DMS114 treated with DMSO at 0.1 percent for 48 hours (cell line): ENCODE measurements at regions not wholly inside any gene's neighbourhood (a gene's known extent, or its start where the extent isn't known, plus 50 kb on each side); places are given as distances from the start of the nearest gene placed in this dataset.

ENCODE experiments used
- DNase-seq: peaks from one replicate; lab custom pipeline; 2025; ENCODE audit not compliant: unreplicated experiment; lab: John Stamatoyannopoulos, UW

DNA sequence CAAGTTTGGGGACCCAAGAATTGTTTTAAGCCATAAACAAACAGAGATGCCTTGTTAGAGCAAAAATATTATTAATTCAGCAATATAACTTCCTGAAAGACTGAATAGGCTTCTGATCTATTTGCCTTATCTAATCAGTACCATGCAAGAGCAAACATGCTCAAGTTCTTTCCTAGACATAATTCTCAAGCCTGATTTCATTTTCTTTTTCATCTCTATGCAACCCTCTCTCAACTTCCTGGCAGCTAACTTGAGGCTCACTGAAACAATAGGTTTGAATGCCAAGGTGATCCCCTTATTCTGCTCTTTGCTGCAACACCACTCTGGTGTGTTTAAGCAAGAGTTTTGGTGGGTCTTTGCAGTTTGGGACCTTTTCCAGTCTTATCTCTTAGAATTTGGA is 230.9 kb upstream of the CD96 start:
- no peak for DNase-seq

DNA sequence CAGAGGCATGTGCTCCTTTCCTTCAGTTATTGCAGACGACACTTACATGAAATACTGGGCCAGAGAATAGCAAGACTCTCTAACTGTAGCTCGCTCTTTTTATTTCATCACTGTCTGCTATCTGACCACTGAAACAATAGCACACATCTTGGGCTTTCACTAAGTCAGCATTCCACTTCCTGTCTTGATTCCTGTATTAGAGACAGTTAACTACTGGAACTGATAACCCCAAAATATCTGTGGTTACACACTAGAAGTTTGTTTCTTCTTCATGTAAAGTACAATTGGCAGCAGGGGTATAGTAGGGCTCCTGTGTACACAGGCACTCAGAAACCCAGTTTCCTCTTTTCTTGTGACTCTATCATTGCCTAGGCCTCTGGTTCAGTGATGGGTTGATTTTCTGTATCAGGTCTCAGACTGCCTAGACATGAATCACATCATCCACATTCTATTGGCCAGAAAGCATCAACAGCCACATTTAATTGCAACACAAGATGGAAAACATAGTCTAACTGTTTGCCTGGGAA is 230.2 kb upstream of the CD96 start:
- DNase-seq, result no peak

DNA sequence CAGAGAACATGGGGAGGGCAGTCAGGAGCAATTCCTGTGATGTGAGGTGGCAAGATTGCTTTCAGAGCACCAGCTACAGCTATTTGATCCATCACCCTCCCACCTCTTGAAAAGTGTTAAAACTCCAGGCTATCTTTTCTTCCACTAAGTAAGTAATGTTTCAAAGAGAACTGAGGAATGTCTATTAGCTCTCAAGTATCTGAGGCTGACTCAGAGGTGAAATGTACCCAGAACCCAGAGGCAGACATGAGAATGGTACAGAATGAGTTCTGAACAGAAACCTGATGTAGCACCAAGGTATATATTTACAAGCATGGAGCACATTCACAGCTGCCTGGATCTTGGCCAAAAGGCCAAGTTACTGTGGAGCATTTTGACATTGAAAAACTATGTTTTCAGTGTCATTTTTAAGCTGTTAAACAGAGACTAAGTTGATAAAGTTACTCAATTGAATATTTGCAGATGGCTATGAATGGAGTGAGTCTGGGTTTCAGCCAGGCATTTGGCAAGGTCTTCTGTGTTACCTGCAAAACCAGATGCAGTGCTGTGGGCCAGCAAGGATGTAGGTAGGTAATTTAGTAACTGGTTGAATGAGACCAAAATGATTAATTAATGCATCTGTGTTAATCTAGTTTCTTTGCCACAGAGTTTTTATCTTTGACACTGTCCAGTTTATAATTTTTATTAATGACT is 227.7 kb upstream of the CD96 start:
- no peak for DNase-seq

GRCh38 chr3:111314898-111315297 is 227.1 kb upstream of the CD96 start:
- no peak for DNase-seq

GRCh38 chr3:111315930-111316587 is 225.9 kb upstream of the CD96 start:
- no peak for DNase-seq

GRCh38 chr3:111318289-111318688 is 223.7 kb upstream of the CD96 start:
- no peak for DNase-seq

GRCh38 chr3:111319598-111319997 is 222.4 kb upstream of the CD96 start:
- no peak for DNase-seq

DNA sequence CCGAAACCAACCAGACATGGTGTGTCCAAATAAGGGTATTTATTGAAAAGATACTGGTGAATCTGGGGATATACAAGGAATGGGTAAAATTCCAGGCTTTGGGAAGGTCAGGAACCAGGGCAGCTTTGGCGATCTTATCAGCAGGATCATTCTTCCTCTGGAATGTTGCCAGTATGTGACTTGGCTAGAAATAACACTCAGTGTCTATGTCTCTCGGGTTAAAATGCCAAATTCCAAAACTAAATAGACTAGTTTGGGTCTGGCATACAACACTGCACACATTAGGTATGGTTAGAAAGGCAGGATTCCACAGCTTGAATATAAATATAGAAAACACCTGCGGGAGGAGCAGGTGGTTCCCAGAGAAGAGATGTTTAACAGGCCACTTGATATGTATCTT is 220.2 kb upstream of the CD96 start:
- no peak for DNase-seq

GRCh38 chr3:111323019-111323418 is 219.0 kb upstream of the CD96 start:
- no peak for DNase-seq

GRCh38 chr3:111324151-111324550 is 217.8 kb upstream of the CD96 start:
- DNase-seq, result no peak

DNA sequence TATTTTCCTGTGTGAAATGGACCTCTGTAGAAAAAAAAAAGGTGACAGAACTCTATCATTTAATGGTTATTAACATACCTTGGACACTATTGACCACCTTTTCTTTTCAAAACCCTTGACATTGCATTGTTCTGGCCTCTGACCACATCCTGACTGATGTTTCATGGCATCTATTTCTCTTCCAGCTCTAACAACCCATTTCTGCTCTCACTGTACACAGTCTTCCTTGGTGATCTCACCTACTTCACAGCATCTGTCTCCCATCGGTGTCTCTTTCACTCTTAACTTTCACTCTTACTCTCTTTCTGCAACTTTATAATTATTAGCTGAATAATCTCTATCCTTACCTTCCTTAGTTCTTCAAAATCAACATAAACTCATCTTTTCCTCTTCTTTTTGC is 217.4 kb upstream of the CD96 start:
- no peak for DNase-seq

- DNase-seq, result no peak
These were observed 216.8 kb upstream of the CD96 start for GRCh38 chr3:111325160-111325718.

DNA sequence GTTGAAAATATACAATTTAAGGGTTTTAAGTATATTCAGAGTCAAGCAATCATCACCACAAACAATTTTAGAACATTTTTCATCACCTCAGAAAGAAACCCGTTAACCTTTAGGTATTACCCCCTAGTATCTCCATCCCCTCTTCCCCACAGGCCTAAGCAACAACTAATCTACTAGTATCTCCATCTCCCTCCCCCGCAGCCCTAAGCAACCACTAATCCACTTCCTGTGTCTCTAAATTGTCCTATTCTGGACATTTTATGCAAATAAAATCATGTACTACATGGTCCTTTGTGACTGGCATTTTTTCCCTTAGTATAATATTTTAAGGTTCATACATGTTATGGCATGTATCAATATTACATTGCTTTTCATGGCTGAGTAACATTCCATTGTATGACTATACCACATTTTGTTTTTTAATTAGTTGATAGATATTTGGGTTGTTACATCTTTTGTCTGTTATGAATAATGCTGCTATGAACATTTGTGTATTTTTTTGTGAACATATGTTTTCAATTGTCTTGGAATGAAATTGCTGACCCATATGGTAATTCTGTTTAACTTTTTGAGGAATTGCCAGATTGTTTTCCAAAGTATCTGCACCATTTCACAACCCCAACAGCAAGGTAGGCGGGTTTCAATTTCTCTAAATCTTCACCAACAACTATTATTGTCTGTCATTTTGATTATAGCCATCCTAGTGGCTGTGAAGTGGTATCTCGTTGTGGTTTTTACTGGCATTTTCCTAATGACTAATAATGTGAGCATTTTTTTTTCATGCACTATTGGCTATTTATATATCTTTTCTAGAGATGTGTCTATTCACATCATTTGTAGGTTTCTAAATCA is 215.6 kb upstream of the CD96 start:
- DNase-seq, result no peak

DNA sequence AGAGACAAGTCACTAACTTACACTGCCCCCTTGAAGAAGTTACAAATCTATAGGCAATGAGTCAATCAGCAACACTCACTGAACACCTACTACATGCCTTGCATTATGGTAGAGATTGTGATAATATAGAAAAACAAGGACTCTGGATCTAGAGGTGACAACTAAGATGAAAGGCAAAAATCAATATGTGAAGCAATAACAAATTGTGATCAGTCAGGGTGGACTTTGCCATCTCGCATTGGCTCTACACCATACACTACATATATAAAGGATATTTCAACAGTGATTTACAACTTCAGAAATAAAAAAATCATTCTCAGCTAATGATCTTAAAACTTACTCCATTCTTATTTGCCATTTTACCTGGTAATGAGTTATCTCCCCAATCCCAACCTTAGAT is 210.7 kb upstream of the CD96 start:
- DNase-seq, result no peak

DNA sequence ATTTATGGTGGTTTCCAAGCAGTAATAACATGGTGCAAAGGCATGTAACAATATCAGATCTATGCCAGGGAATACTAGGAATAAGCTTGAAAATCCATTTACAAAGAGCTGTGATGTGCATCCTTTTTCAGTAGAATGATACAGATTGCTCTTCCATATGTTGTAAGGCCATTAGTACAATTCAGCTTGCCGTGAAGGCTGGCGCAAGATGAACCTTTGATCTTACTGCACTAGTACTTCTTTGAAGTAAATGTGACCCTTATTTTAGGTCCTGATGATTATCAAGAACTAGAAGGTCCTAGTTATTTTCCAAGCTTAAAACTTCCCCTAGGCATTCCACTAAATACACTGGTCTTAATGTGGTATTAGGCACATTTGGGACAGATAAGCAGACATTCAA is 210.1 kb upstream of the CD96 start:
- no peak for DNase-seq

DNA sequence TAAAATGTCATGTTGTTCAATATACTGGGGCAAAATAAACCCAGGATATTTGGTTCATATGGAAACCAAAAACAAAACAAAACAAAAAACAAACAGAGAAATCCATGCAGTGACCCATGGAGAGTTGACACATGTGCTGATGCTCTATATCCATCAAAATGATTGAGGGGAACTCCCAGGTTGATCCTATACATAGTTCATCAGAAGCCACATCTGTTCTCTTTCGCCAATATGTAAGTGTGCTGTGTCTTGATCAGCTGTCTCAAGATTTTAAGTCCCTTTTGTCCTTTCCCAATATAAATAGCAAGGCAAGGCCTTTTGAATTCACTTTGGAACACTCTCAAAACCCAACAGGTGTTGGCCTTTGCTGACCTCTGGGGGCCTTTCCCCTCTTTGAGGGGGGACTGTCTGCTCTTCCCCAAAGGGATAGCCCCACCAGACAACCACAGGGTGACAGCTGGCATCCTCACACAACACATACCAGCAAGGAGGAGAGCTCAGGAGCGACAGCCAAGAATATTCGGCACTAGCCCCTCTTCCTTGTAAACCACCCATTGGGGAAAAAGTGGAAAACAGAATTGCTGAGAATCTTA is 209.4 kb upstream of the CD96 start:
- no peak for DNase-seq

GRCh38 chr3:111333642-111334041 is 208.4 kb upstream of the CD96 start:
- no peak for DNase-seq

- no peak for DNase-seq
These were observed 206.3 kb upstream of the CD96 start for GRCh38 chr3:111335512-111336303.

GRCh38 chr3:111336511-111336910 is 205.5 kb upstream of the CD96 start:
- DNase-seq, result no peak

GRCh38 chr3:111338059-111338698 is 203.8 kb upstream of the CD96 start:
- peak; percentile 0 for DNase-seq
